Endothelial cell of umbilical vein (primary cell): ENCODE measurements at regions not wholly inside any gene's neighbourhood (a gene's known extent, or its start where the extent isn't known, plus 50 kb on each side); places are given as distances from the start of the nearest gene placed in this dataset.

Experiments used
- BruUV-seq: library from RNA; stranded (reverse); fragments of 400-500 nt; replicated peaks from 2 replicates; lab custom pipeline; 2021; lab: Mats Ljungman, UMichigan
- CTCF ChIA-PET: fragments of 300-600, 350-600 bp; sonication (Branson Sonifier 250); formaldehyde crosslinking; loops from one replicate; lab custom pipeline; 2021; ENCODE audit warnings: antibody characterized with exemption, inconsistent platforms; lab: Charles Lee
- POLR2A ChIA-PET: fragments of 300-600, 350-600 bp; sonication (Branson Sonifier 250); formaldehyde crosslinking; loops from one replicate; lab custom pipeline; 2021; ENCODE audit warnings: antibody characterized with exemption, inconsistent platforms; lab: Charles Lee
- DNase-seq: peaks from one replicate; pipeline ENCODE4 v3.0.0-alpha.2; 2011; ENCODE audit warnings: low read depth, low spot score
- FAIRE-seq: peaks from 2 replicates; lab custom pipeline; 2011; peaks lifted over from hg19 to GRCh38; lab: Jason Lieb, UNC
- H2AFZ ChIP-seq: 2 replicates; pipeline ENCODE4 v1.6.0; 2012; ENCODE audit warnings: low read depth, low read length, control low read depth, inconsistent platforms
- H3K27ac ChIP-seq: 2 replicates; pipeline ENCODE4 v1.5.1; 2011; ENCODE audit warnings: low read depth, mild to moderate bottlenecking, control low read depth, low read length, moderate library complexity; ENCODE audit not compliant: insufficient read depth
- H3K27me3 ChIP-seq, 2 experiments: 2 replicates each; pipeline versions ENCODE4 v1.6.0 to v1.6.1; 2011; ENCODE audit warnings: low read length in 2 of 2, mixed read lengths in 1 of 2; ENCODE audit not compliant: control insufficient read depth in 2 of 2, insufficient read depth in 2 of 2
- H3K36me3 ChIP-seq, 2 experiments: 2 replicates in 1 of 2; 3 replicates in 1 of 2; pipeline ENCODE4 v1.5.1; 2011; ENCODE audit warnings: low read length in 2 of 2, mild to moderate bottlenecking in 1 of 2, moderate library complexity in 1 of 2; ENCODE audit not compliant: control insufficient read depth in 2 of 2, insufficient read depth in 2 of 2; ENCODE audit errors: extremely low read depth in 1 of 2
- H3K4me1 ChIP-seq: 3 replicates; pipeline ENCODE4 v1.5.1; 2011; ENCODE audit warnings: mild to moderate bottlenecking, low read length; ENCODE audit not compliant: control insufficient read depth, insufficient read depth; ENCODE audit errors: extremely low read depth
- H3K4me2 ChIP-seq: 2 replicates; pipeline ENCODE4 v1.6.1; 2011; ENCODE audit warnings: low read length, control low read depth, mixed read lengths; ENCODE audit not compliant: insufficient read depth
- H3K4me3 ChIP-seq, 3 experiments: fragments of 200-600 bp in 1 of 3; sonication (generic), shearing (Covaris generic) in 1 of 3; replicated peaks in 1 of 3; 2 replicates each; pipeline ENCODE4 v1.5.1; 2011 to 2016; ENCODE audit warnings: control low read depth in 3 of 3, low read length in 3 of 3, mild to moderate bottlenecking in 2 of 3, inconsistent platforms in 1 of 3, low read depth in 1 of 3, moderate library complexity in 1 of 3; ENCODE audit not compliant: insufficient read depth in 1 of 3
- H3K79me2 ChIP-seq: 2 replicates; pipeline ENCODE4 v1.6.0; 2012; ENCODE audit warnings: low read length, inconsistent platforms; ENCODE audit not compliant: control insufficient read depth, insufficient read depth
- H3K9ac ChIP-seq: replicated peaks from 2 replicates; pipeline ENCODE3; 2011; ENCODE audit warnings: low read length, control low read depth; ENCODE audit not compliant: insufficient read depth; ENCODE audit errors: extremely low read depth
- H3K9me1 ChIP-seq: replicated peaks from 3 replicates; pipeline ENCODE4 v1.6.0; 2011; ENCODE audit warnings: mild to moderate bottlenecking, low read length; ENCODE audit not compliant: control insufficient read depth, insufficient read depth; ENCODE audit errors: extremely low read depth
- H3K9me3 ChIP-seq: replicated peaks from 2 replicates; pipeline ENCODE4 v1.5.1; 2012; ENCODE audit warnings: low read length, inconsistent platforms; ENCODE audit not compliant: control insufficient read depth, insufficient read depth
- H4K20me1 ChIP-seq: replicated peaks from 2 replicates; pipeline ENCODE3; 2011; ENCODE audit warnings: mild to moderate bottlenecking, low read length; ENCODE audit not compliant: control insufficient read depth, insufficient read depth; ENCODE audit errors: extremely low read depth
- EZH2 ChIP-seq: IDR thresholded peaks from 2 replicates; pipeline ENCODE4 v1.6.1; 2012; ENCODE audit warnings: borderline replicate concordance, low read depth, mild to moderate bottlenecking, moderate library complexity, low read length, inconsistent platforms; ENCODE audit not compliant: severe bottlenecking
- FOS ChIP-seq: IDR thresholded peaks from 2 replicates; pipeline ENCODE4 v1.6.1; 2011; ENCODE audit warnings: mild to moderate bottlenecking, low read length, moderate library complexity, borderline replicate concordance; ENCODE audit not compliant: insufficient read depth
- GATA2 ChIP-seq: IDR thresholded peaks from 2 replicates; pipeline ENCODE4 v1.7.0; 2011; ENCODE audit warnings: low read depth, mild to moderate bottlenecking, moderate library complexity, mixed read lengths, low read length; ENCODE audit not compliant: insufficient read length, insufficient read depth
- JUN ChIP-seq: IDR thresholded peaks from 2 replicates; pipeline ENCODE4 v1.6.1; 2011; ENCODE audit warnings: borderline replicate concordance, low read depth; ENCODE audit not compliant: insufficient read length, insufficient read depth
- MYC ChIP-seq: IDR thresholded peaks from one replicate; pipeline ENCODE4 v1.6.1; 2011; ENCODE audit warnings: mild to moderate bottlenecking, low read depth, low read length
- POLR2A ChIP-seq: IDR thresholded peaks from 2 replicates; pipeline ENCODE4 v1.6.1; 2012; ENCODE audit warnings: low read depth, mild to moderate bottlenecking, control low read depth, low read length
- POLR2AphosphoS5 ChIP-seq: IDR thresholded peaks from 2 replicates; pipeline ENCODE4 v1.6.1; 2012; ENCODE audit warnings: low read depth, mild to moderate bottlenecking, control low read depth, low read length, moderate library complexity; ENCODE audit not compliant: insufficient read depth
- dilution Hi-C: fragments of 300-500 bp; cut with MboI; formaldehyde crosslinking; loops from one replicate; pipeline ENCODE4 v1.15.0; 2019; ENCODE audit warnings: low sequenced_read_pairs; ENCODE audit not compliant: extremely low pct_ligation_motif_present
- intact Hi-C: fragments of 100-400 bp; cut with micrococcal nuclease; formaldehyde crosslinking; loops from one replicate; pipeline ENCODE4 v1.10.0; 2022
- TF ChIP-seq, protein P1 (sequence below), 2 donors: IDR thresholded peaks; 1 replicate in 1 of 2; 2 replicates in 1 of 2; pipeline ENCODE4 v1.5.1; 2011; ENCODE audit warnings: low read length in 2 of 2, mild to moderate bottlenecking in 2 of 2, moderate library complexity in 2 of 2, control low read depth in 1 of 2, inconsistent platforms in 1 of 2, low read depth in 1 of 2; ENCODE audit not compliant: insufficient read depth in 1 of 2; ENCODE audit errors: extremely low read depth in 1 of 2
- TF ChIP-seq, protein P2 (sequence below): IDR thresholded peaks from 2 replicates; pipeline ENCODE4 v1.6.1; 2011; ENCODE audit not compliant: insufficient read depth, insufficient read length

DNA sequence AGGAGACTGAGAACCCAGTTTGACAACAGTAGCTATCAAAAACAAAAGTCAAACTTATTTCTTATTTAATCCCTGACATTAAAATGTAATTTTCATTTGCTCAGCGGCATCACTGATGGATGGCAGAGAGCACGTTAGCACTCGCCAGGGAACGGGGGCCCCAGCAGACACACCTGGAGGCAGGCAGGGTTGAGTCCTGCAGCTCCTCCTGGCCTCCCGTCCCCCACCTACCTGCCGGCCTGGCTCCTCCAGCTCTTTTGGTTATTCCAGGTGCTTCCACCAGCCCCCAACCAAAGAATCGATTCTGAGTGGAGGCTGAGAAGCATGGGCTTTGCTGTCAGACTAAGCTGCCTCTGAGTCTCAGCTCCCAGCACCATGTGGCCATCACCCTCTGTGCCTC is 113.6 kb downstream of the PHETA1 start:
- Histone ChIP-seq H2AFZ (no peak overlapping the region), H3K4me2 (no peak overlapping the region), H3K4me3 (no peak overlapping the region), H3K4me1 (no peaks in the 10 kb centered on the region), H3K9ac (no peak overlapping the region), H3K27ac (no peak overlapping the region), H3K36me3 (no peaks in the 10 kb centered on the region), H3K27me3 (no peaks in the 10 kb centered on the region), H3K79me2 (no peaks in the 10 kb centered on the region), H3K9me1 (no peaks in the 10 kb centered on the region), H4K20me1 (no peaks in the 10 kb centered on the region), H3K9me3 (no peaks in the 10 kb centered on the region)
- dilution Hi-C loops (no loop called here), intact Hi-C loops (no loop called here)
- ChIA-PET CTCF (interaction anchor here (1.2 to 2.1 kb wide), 2 partner anchors 12 to 17 kb away, joined by 3 to 6 read pairs; no protein-coding TSS in a partner anchor), POLR2A (no interaction called here)
- no TSS peak for BruUV-seq
- FAIRE-seq, result no peak
- no peak for DNase-seq
- TF ChIP-seq JUN (no peak), POLR2AphosphoS5 (no peak), EZH2 (no peak), GATA2 (no peak)

DNA sequence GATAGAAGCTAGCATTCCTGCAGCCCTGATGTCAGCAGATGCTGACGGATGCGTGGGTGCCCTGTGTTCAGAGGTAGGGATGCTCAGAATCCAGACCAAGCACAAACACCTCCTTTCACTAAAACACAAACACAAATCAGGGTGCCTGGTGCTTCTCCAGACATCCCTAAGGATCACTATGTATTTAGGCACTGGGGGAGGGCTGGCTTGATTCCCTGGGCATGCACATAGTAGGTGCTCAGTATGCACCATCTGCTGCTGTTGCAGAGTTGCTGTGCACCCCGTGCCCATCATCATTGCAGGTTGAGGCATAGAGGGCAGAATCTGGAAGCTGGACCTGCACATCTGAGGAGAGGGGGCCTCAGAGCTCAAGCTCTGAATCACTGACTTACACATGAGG is 114.8 kb downstream of the PHETA1 start:
- no peak overlapping the region for H3K9ac ChIP-seq
- H3K4me3 ChIP-seq, result no peak overlapping the region
- no peak overlapping the region for H2AFZ ChIP-seq
- dilution Hi-C loops (no loop called here), intact Hi-C loops (no loop called here)
- H3K27ac ChIP-seq, result no peak overlapping the region
- DNase-seq (no peak), FAIRE-seq (no peak)
- H3K79me2 ChIP-seq, result no peaks in the 10 kb centered on the region
- no TSS peak for BruUV-seq
- H3K4me1 ChIP-seq, result no peaks in the 10 kb centered on the region
- H3K36me3 ChIP-seq, result no peaks in the 10 kb centered on the region
- no peaks in the 10 kb centered on the region for H3K9me3 ChIP-seq
- ChIA-PET POLR2A (no interaction called here), CTCF (interaction anchor here (2.1 kb wide), 1 partner anchor 18 kb away, joined by 6 read pairs; no protein-coding TSS in a partner anchor)
- H4K20me1 ChIP-seq, result no peaks in the 10 kb centered on the region
- H3K27me3 ChIP-seq, result no peaks in the 10 kb centered on the region
- no peak overlapping the region for H3K4me2 ChIP-seq
- TF ChIP-seq FOS (no peak), POLR2A (no peak), JUN (no peak), MYC (no peak), EZH2 (no peak), GATA2 (no peak)
- TF ChIP-seq, protein P1, sequence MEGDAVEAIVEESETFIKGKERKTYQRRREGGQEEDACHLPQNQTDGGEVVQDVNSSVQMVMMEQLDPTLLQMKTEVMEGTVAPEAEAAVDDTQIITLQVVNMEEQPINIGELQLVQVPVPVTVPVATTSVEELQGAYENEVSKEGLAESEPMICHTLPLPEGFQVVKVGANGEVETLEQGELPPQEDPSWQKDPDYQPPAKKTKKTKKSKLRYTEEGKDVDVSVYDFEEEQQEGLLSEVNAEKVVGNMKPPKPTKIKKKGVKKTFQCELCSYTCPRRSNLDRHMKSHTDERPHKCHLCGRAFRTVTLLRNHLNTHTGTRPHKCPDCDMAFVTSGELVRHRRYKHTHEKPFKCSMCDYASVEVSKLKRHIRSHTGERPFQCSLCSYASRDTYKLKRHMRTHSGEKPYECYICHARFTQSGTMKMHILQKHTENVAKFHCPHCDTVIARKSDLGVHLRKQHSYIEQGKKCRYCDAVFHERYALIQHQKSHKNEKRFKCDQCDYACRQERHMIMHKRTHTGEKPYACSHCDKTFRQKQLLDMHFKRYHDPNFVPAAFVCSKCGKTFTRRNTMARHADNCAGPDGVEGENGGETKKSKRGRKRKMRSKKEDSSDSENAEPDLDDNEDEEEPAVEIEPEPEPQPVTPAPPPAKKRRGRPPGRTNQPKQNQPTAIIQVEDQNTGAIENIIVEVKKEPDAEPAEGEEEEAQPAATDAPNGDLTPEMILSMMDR (IDR thresholded peaks at IDR 0.05; ENCODE audit: extremely low read depth in 1 of 2, insufficient read depth in 1 of 2, low read depth in 1 of 2, low read length in 2 of 2), result no peak
- TF ChIP-seq, protein P2, sequence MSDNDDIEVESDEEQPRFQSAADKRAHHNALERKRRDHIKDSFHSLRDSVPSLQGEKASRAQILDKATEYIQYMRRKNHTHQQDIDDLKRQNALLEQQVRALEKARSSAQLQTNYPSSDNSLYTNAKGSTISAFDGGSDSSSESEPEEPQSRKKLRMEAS, result no peak
- H3K9me1 ChIP-seq, result no peaks in the 10 kb centered on the region
